Ammon's horn (tissue), 1 donor: ENCODE measurements at regions not wholly inside any gene's neighbourhood (a gene's known extent, or its start where the extent isn't known, plus 50 kb on each side); places are given as distances from the start of the nearest gene placed in this dataset.

Experiments
- DNase-seq: peaks from one replicate; pipeline ENCODE4 v3.0.0-alpha.2; 2016; ENCODE audit warnings: low spot score

DNA sequence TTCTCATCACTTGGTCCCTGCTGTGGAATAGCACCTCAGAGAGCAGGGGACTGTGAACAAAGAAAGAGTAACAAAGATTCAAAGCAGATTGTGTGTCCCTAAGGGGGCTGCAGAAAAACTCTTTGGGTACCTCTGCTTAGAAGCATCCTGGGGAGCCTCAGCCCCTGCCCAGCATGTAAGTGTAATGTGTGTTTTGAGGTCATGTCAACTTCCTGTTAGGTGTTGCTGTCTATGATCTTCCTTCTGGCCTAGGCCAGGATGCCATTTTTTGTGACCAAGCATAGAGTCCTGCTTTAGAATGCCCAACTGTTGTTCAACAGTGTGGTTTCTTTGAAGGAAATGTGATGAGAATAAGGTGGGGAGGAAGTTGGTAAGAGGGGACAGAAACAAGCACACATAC, 77.1 kb upstream of the BCL6 start:
- no peak for DNase-seq

DNA sequence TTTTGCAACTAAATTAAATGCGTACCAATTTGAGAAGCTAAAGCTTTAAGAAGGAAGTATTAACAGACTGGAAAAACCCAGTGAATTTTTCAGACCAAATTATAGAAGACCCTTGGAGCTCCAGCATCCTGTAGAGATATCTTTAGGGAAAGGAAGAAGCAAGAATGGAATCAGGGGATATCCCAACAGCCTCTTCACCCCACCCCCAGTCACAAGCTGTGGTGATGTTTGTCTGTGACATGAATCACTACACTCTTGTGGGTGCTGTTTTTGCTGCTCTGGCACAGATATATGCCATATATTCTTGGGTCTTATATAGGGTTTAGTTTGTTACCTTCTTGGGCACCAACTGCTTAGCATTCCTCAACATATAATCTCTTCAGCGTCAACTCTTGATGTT, 78.5 kb upstream of the BCL6 start:
- no peak for DNase-seq

DNA sequence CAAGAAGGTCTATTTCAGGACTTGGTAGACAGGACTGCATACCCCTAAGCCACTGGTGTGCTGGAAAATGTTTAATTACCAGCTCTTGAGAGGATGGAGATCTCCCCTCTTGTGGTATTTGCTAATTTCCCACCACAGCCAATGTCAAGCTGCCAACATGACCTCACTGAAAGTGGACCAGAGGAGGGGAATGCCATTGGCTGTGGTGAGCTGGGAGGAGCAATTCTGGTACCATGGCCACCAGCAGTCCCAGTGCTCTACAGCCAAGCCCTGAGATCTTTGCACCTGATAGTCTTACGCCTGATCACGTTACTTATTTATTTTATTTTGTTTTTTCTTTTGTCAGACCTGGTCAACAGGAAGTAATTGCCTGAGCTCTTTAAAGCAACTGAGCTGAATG, 82.5 kb upstream of the BCL6 start:
- no peak for DNase-seq

DNA sequence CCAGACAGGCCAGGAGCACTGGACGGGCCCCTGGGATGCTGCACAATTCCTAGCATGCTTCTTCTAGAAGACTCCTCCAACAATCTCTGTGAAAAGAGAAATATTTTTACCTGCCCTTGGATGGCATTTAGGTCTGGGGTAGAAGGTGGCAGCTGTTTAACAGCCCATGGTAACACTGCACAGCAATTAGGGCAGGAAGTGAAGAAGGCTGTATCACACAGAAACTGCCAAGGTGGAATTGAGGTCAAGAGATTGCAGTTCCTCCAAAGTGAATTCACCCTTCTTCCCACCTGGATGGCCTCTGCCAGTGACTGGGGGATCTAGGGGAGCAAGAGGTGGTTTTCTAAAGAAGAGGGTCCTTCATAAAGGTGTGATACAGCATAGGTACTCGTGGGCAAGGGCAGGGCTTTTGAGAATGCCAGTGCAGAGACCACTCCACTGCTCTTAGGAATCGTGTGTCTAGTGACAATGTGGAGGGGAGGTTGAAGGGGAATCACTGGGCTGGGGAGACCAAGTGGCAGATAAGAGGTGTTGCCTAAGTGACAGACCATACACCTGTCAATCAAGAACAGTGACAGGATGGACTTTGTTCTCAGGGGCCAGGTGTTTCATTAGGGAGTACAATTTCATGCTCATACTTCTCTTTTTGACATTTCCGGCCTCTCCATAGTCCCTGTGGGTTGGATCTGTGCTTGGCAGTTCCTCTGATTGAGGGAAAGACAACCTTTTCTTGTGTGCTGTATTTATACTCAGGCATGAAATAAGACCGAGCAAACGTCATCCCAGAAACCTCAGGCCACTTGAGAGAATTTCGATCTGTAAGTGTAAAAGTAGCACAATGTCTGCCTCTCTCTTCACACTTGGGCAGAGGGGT, 83.5 kb upstream of the BCL6 start:
- DNase-seq: no peak

DNA sequence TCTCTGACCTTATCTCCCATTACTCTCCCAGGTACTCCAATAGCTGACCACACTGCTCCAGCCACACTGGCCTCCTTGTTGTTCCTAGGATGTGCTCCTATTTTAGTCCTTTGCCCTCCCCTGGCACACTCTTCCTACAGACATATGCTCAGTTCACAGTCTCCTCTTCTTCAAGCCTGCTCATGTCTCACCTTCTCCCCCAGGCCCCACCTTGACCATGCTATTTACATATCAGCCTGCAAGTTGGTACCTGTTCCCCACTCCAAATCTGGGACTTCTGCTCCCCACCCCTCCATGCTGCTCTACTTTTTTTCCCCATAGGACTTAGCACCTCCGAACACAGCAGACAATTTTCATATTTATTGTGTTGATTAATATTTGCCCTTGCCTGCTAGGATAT, 84.9 kb upstream of the BCL6 start:
- no peak for DNase-seq

DNA sequence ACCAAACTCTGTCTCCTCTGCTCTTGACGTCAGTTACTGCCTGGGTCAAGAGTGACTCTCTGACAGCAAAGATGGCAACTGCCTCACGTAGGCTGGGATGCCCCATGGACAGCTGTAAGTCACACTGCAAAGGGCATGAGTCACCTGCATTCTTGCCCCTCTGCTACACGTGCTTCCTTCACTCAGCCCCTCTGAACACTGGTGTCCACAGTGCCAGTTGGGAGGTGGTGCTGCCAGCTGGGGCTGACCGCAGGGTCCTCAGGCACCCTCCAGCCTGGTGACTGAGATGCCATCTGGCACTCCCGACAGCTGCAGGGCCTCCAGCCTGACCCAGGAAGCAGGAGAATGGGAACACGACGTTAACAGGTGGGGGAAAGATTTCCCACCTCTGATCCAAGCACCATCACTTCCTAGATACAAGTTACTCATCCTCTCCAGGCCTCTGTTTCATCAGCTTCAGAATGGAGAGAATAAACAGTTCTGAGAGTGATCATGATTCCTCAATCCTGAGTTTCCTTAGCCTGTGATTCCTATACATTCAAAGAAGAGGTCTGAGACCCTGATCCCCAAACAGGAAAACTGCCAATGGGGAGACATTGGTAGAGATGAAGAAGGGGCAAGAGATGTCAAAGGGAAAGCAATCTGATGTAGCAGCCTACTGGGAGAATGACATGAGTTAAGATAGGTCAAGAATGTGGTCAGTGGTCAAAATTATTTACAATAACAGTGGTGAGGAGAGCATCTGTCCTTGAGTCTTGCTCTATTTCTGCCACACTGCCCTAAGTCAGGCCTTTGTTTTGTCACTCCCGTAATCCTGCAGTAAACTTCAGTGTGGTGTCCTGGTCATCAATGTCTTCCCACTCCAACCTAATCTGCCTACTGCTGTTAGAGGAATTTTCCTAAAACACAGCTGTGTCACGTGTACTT, 86.1 kb upstream of the BCL6 start:
- no peak for DNase-seq

DNA sequence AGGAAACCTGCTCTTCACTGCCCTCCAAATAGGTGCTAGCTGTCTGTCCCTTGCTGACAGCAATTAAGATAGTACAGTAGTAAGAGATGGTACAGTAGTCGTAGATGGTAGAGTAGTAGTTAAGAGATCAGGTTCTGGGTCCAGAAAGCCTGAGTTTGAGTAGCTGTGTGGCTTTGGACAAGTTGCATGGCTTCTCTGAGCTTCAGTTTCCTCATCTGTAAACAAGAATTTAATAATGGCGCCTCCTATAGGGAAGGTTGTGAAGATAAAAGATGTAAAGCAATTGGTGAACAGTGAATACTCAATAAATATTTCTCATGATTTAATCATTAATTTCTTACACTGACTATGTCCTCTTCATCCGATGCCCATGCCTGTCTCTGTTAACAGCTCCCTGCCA, 86.9 kb upstream of the BCL6 start:
- no peak for DNase-seq

DNA sequence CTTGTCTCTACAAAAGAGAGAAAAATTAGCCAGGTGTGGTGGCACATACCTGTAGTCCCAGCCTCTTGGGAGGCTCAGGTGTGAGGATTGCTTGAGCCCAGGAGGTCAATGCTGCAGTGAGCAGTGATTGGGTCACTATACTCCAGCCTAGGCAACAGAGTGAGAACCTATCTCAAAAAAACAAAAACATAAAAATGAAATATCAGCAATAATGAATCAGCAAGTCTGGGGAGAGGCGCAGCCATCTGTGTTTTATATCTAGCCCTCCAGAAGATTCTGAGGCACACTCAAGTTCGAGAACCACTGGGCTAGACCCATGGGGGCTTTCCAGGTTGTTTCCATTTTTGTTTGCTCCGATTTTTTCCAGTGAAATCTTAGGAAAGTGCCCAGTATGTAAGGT, 88.1 kb upstream of the BCL6 start:
- no peak for DNase-seq

DNA sequence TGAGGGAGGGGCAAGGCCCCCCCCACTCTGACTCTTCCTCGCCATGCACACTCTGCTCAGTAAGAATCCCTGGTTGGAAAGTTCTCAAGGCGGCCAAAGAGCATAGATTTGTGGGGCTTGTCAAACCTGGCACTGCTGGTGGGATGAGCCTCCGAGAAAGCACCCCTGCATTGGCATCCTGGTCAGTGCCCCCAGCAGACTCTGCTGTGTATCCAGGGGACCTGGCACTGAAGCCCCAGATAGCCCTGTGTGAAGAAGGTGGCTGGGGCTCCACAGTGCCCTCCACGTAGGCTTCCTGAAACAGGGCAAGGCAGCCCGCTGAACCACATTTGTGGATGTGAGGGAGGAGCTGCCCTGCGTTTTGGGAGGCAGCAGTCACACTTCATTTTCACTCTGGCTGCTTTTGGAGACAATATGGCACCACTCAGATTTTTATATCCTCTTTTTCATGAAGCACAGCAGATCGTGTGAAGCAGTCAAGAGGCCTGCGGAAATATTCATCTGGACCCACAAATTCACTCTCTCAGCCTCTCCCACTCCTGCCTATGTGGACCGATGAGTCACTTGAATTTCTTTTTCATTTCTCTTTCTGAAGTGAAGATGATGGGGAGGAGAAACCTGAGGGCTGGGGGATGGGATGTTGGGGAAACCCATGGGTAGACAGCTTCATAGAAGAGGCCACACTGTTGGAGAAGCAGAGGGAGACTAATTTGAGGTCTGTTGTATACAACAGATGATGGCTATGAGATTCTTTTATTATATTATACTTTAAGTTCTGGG, 88.7 kb upstream of the BCL6 start:
- no peak for DNase-seq

DNA sequence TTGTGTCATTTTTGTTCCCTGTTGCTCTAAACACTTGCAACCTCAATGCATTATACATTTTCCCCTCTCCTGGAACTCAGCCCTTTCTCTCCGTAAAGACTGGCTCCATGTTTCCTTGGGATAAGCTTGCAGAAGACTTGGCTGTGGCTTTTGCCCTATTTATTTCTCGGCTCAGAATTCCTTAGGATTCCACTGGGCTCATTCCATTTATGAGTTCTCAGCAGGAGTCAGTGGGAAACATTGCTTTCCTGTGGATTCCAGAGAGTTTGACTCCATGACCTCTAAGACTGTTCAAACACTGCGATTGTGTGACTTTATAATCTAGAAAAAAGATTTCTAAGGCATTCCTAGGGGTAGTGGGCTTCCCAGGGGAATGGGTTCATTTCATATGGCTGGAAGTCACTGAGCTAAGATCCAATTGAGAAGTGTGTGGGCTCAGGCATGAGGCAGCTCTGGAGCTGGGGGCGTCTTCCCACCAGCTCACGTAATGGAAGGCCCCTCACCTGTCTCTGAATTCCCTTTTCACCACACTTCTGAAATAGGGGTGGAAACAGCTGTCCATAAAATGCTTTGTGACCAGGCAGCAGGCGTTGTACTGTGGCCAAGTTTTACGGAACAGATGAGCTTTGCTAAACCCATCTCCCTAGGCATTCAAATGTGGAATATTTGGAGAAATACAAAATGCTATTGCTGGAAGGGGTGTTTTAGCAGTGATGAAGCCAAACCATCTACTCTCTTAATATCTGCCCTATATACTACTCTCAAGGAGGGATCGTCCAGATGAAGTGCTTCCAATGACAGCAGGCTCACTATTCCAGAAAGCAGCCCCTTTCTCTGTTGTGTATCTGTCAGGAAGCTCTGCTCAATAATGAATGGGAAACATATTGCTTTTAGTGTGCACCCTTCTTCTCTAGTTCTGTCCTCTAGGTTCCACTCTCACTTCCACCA, 91.8 kb upstream of the BCL6 start:
- no peak for DNase-seq

DNA sequence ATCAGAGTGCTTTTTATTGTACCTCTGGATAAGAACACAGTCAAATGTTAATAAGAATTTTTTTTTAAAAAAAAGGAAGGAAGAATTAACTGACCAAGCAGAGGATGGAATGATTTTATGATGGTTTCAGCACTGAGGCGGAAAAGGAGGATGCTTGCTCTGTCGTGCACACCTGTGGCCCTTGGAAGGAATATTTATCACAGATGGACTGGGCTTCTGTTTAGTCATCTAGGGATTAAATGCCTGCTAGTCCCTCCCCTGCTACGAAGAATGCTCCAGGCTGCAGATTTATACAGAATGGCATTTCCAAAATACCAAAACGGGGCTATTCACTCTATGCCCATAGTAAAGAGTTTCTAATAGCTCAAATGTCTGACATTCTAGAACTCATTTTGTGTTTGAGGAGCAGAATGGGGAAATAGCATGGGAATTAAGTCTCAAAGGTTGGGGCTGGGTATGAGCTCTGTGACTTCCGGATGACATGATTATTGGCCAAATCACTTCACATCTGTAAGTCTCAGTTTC, 92.8 kb upstream of the BCL6 start:
- DNase-seq: no peak

DNA sequence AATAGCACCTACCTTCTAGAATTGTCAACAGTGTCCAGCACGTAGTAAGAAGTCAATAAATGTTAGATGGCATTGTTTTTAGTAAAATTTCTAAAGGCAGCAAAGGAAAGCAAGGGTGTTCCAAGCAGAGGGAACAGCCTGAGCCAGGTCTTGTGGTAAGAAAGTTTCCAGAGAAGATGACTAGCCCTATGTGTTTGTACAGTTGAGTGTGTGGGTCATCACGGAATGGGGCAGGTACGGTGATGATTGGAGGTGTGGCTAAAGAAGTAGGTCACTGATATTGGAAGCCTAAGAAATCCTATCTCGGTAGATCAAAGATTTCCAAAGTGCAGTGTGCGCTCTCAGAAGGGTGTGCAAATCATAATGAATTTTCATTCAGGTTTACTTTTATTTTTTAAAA, 94.2 kb upstream of the BCL6 start:
- no peak for DNase-seq

DNA sequence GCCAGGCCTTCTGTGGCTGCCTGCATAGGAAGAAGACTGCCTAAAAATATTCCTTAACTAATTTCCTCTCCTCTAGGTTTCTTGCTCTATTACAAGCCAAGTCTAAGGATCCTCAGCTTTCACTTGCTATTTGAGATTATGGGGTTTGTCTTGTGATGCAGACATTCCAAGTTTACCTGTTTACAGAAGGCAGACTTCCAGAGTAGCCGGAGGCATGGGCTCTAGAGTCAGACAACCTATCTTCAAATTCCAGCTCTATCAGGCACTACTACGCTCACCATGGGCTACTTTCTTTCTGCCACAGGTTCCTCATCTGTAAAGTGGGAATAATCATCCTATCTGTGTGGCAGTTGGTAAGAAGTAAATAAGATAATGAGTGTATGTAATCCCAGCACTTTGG, 95.6 kb upstream of the BCL6 start:
- no peak for DNase-seq

DNA sequence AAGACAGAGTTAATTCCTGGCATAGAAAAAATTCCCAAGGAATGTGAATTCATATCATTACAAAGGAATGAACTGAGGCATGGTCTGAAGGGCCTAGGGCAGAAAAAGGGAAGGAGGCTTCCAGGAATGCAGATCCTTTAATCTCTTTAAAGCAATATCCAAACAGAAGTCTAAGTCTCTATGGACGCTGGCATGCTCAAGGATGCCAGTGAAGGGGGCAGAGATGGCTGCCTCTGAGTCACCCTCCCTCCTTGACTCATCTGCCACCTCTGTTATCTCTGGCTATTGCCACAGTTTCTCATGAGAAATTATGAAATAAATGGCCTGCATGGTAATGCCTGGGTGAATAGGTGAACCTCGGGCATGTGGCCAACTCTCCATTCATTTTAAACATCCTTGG, 96.3 kb upstream of the BCL6 start:
- DNase-seq: no peak

DNA sequence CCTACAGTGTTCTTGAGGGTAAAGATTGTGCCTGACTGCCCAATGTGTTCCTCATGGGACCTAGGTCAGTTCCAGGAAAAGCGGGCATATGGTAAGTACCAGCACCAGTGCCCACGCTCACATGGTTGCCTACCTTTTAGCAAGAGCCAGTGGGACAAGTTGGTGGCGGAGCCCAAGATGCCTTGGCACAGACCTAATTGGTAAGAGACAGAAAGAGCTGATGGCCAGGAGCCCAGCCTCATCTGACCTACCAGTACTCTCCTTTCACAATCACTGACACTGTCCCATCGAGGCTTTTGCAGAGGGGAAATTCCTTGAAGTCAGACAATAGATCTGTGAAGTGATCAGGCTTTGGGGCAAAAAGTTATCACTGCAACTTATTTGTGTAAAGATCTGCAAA, 98.4 kb upstream of the BCL6 start:
- no peak for DNase-seq

DNA sequence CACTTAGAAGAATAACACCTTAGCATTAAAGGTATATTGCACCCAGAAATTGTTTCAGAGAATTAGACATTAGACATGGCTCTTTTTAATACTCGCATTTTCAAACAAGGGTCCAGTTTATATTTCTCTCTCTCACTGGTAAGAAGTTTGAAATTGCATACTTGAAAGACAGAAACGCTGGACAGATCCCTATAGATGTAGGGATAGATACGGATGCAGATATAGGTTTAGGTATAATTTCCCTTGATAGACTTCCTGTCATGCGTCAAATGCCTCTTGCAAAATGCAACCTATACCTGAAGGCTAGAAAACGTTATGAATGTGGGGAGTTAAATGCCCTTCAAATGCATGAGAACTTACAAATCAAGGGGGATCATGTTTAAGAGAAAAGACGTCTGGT, 99.4 kb upstream of the BCL6 start:
- DNase-seq: no peak

DNA sequence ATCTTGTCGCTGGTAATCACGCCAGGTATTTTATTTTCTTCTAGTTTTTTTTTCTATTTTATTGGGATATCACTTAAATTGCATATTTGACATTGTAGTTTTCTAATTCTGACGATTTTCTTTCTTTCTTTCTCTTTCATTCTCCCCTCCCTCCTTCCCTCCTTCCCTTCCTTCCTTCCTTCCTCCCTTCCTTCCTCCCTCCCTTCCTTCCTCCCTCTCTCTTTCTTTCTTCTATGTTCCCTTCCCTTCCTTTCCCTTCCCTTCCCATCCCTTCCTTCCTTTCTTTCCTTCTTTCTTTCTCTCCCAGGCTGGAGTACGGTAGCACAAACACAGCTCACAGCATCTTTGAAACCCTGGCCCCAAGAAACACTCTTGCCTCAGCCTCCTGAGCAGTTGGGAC, 100.6 kb upstream of the BCL6 start:
- DNase-seq: no peak

DNA sequence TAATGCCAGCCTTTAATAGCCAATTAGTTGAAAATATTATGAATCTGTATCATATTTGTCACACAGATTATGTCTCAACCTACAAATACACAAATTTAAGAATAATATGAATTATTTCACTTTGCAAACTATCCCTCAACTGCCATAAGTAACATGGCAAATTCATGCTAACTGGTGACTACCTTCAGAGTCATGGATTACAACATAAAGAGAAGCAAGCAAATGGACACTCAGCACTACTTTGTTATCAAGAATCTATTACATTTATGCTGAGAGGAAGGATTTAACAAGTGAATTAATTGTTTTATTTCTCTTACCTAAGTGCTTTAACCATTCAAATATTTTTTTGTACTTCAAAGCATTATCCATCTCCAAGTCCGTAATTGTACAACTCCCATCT, 103.1 kb upstream of the BCL6 start:
- no peak for DNase-seq

DNA sequence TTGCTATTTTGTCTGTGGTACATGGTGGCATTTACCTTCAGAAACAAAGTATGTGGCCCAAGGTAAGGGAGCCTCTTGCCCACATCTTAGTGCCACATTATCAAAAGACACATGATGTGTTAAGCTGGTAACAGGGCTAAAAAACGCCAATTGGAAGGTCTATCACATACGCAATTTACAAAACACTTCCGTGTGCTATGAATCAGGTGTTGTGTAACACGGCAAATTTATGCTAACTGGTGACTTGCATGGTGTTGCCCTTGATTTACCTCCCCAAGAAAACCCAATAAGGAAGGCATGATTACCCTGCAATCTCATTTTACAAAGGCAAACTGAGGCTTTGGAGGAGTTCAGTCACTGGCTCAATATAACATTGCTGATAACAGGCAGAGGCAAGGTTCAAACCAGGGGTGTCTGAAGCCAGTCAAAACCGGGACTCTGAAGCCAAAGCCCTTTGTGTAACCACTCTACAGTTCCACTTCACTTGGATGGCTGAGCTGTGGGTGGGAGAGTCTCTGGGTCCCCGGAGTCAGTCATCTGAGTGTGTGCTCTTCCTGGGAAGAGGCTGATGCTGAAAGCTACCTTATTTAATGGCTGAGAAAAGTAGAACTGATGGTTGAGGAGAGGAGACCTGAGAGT, 103.9 kb upstream of the BCL6 start:
- DNase-seq: no peak

DNA sequence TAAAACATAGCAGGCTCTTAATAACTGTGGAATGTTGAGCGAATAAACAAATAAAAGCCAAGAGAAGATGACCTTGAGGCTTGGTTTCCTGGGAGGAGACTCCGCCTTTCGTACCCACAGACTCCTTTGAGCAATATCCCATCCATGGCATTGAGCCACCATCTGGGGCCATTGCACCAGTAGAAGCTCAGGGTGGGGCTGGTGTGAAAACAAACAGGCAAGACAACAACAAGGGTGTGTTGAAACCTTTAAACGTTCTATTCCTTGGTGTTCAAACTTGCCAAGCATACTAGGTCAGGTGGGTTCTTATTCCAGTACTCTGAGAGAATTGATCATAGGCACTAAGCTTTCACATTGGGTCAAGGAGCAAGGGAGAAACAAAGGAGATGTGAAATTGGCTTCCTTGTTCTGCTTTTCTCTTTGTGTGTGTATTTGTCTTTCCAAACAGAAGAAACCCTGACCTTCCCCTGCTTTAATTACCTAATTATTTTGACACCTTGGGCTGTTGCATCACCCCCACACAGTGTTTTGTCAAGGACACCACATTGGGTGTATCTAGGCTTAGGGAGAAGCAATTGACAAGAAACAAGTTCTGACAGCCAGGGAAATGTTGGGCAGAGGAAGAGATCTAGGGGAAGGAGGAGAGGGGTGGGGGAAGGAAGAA, 105.1 kb upstream of the BCL6 start:
- no peak for DNase-seq
